ENCODE measurements at regions not wholly inside any gene's neighbourhood (a gene's known extent, or its start where the extent isn't known, plus 50 kb on each side); places are given as distances from the start of the nearest gene placed in this dataset.
"Not testable (repeated sequence)": the region's sequence is repeated elsewhere in the genome, so short reads cannot be mapped to it uniquely, and the experiment has no call there.

GRCh38 chr2:111315188-111315917 lies 194.6 kb downstream of the BCL2L11 start:
- TF ChIP-seq EZH2 (IDR thresholded peaks at IDR 0.05; ENCODE audit: low read depth, low read length, severe bottlenecking); MAX (IDR thresholded peaks at IDR 0.05); TBP (IDR thresholded peaks at IDR 0.05; ENCODE audit: low read depth, low read length); SP1 (IDR thresholded peaks at IDR 0.05; ENCODE audit: low read depth, low read length); GABPA (IDR thresholded peaks at IDR 0.05; ENCODE audit: borderline replicate concordance, insufficient read depth, low read length); SIRT6 (IDR thresholded peaks at IDR 0.05; ENCODE audit: low read length); POLR2A (IDR thresholded peaks at IDR 0.05; ENCODE audit: control extremely low read depth in 1 of 2, low read depth in 2 of 2, low read length in 2 of 2); FOSL1 (IDR thresholded peaks at IDR 0.05; ENCODE audit: insufficient read depth, low read depth, low read length); POLR2AphosphoS5 (IDR thresholded peaks at IDR 0.05; ENCODE audit: low read depth, low read length); BACH1 (IDR thresholded peaks at IDR 0.05; ENCODE audit: low read length); NRF1 (IDR thresholded peaks at IDR 0.05; ENCODE audit: low read depth, low read length); HDAC6 (IDR thresholded peaks at IDR 0.05; ENCODE audit: low read depth, low read length): not testable (repeated sequence)
- TF ChIP-seq, protein P1, sequence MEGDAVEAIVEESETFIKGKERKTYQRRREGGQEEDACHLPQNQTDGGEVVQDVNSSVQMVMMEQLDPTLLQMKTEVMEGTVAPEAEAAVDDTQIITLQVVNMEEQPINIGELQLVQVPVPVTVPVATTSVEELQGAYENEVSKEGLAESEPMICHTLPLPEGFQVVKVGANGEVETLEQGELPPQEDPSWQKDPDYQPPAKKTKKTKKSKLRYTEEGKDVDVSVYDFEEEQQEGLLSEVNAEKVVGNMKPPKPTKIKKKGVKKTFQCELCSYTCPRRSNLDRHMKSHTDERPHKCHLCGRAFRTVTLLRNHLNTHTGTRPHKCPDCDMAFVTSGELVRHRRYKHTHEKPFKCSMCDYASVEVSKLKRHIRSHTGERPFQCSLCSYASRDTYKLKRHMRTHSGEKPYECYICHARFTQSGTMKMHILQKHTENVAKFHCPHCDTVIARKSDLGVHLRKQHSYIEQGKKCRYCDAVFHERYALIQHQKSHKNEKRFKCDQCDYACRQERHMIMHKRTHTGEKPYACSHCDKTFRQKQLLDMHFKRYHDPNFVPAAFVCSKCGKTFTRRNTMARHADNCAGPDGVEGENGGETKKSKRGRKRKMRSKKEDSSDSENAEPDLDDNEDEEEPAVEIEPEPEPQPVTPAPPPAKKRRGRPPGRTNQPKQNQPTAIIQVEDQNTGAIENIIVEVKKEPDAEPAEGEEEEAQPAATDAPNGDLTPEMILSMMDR (IDR thresholded peaks at IDR 0.05; ENCODE audit: control extremely low read depth in 1 of 3, insufficient read depth in 1 of 3, low read depth in 1 of 3, low read length in 3 of 3): not testable (repeated sequence)

Data from H1 (cell line).